Natural killer cell treated with Interleukin-12 subunit alpha and Interleukin-12 subunit beta and Interleukin-15 and Interleukin-18, amount 100 ng/mL, for 72 hours (primary cell): ENCODE measurements at regions not wholly inside any gene's neighbourhood (a gene's known extent, or its start where the extent isn't known, plus 50 kb on each side); places are given as distances from the start of the nearest gene placed in this dataset.

Experiments
- ATAC-seq, 2 donors: fragments of 150-1000 bp; cut with Tn5 transposase in 1 of 2; sonication (Bioruptor Pico), chemical (Tn5 transposase) in 1 of 2; 2 replicates each; pipeline ENCODE4 v1.10.0; 2021
- DNase-seq: peaks from one replicate; pipeline ENCODE4 v3.0.0; 2022; ENCODE audit warnings: low spot score
- H3K27ac Mint-ChIP-seq, 2 donors: 1 replicate in 1 of 2; 2 replicates in 1 of 2; pipeline ENCODE4 v1.8.0; 2022; ENCODE audit warnings: mixed read lengths in 2 of 2, mild to moderate bottlenecking in 1 of 2, moderate library complexity in 1 of 2
- H3K27me3 Mint-ChIP-seq, 2 donors: 1 replicate in 1 of 2; 2 replicates in 1 of 2; pipeline ENCODE4 v1.8.0; 2022; ENCODE audit warnings: mixed read lengths in 2 of 2
- H3K36me3 Mint-ChIP-seq: one replicate; pipeline ENCODE4 v1.8.0; 2022; ENCODE audit warnings: mixed read lengths
- H3K4me1 Mint-ChIP-seq, 2 donors: 1 replicate in 1 of 2; 2 replicates in 1 of 2; pipeline ENCODE4 v1.8.0; 2022; ENCODE audit warnings: low read depth in 2 of 2, mixed read lengths in 2 of 2, mild to moderate bottlenecking in 1 of 2
- H3K4me3 Mint-ChIP-seq: one replicate; pipeline ENCODE4 v1.8.0; 2022; ENCODE audit warnings: mixed read lengths
- H3K9me3 Mint-ChIP-seq: 2 replicates; pipeline ENCODE4 v1.8.0; 2022; ENCODE audit warnings: mixed read lengths

- DNase-seq (no peak), ATAC-seq (no peak)
- peaks cover 5% of the 10 kb centered on the region for H3K36me3 Mint-ChIP-seq
- no peaks in the 10 kb centered on the region for H3K4me1 Mint-ChIP-seq
- peaks cover 0 to 5% of the 10 kb centered on the region in 2 donors for H3K27me3 Mint-ChIP-seq
- no peak overlapping the region for H3K4me3 Mint-ChIP-seq
- no peak overlapping the region for H3K27ac Mint-ChIP-seq
- H3K9me3 Mint-ChIP-seq: peaks cover 6% of the 10 kb centered on the region
Measured at GRCh38 chr11:27287205-27287604, 75.8 kb downstream of the CCDC34 start.

- H3K4me3 Mint-ChIP-seq: no peak overlapping the region
- no peak for DNase-seq
- no peak overlapping the region for H3K27ac Mint-ChIP-seq
- peaks cover 3 to 5% of the 10 kb centered on the region in 2 donors for H3K27me3 Mint-ChIP-seq
- no peaks in the 10 kb centered on the region for H3K4me1 Mint-ChIP-seq
- H3K36me3 Mint-ChIP-seq: no peaks in the 10 kb centered on the region
- peak in 1 of 2 donors; percentile 27 for ATAC-seq
- no peaks in the 10 kb centered on the region for H3K9me3 Mint-ChIP-seq
Measured at GRCh38 chr11:27285761-27286160, 77.3 kb downstream of the CCDC34 start.

GRCh38 chr11:27282806-27283205 lies 80.2 kb downstream of the CCDC34 start:
- no peaks in the 10 kb centered on the region for H3K36me3 Mint-ChIP-seq
- peaks cover 0 to 5% of the 10 kb centered on the region in 2 donors for H3K27me3 Mint-ChIP-seq
- DNase-seq: no peak
- H3K4me3 Mint-ChIP-seq: no peak overlapping the region
- H3K9me3 Mint-ChIP-seq: no peaks in the 10 kb centered on the region
- H3K27ac Mint-ChIP-seq: no peak overlapping the region
- no peaks in the 10 kb centered on the region for H3K4me1 Mint-ChIP-seq
- no peak for ATAC-seq

- Mint-ChIP-seq H3K4me1 (no peaks in the 10 kb centered on the region), H3K27me3 (peaks cover 0 to 5% of the 10 kb centered on the region in 2 donors), H3K36me3 (no peaks in the 10 kb centered on the region), H3K4me3 (no peak overlapping the region), H3K27ac (no peak overlapping the region), H3K9me3 (peaks cover 3% of the 10 kb centered on the region)
- ATAC-seq: no peak
- no peak for DNase-seq
Measured at GRCh38 chr11:27281740-27282590, 81.0 kb downstream of the CCDC34 start.

GRCh38 chr11:27281276-27281675 lies 81.7 kb downstream of the CCDC34 start:
- Mint-ChIP-seq H3K4me3 (no peak overlapping the region), H3K4me1 (no peaks in the 10 kb centered on the region), H3K9me3 (peaks cover 3% of the 10 kb centered on the region), H3K27ac (no peak overlapping the region), H3K27me3 (peaks cover 0 to 5% of the 10 kb centered on the region in 2 donors), H3K36me3 (no peaks in the 10 kb centered on the region)
- no peak for ATAC-seq
- DNase-seq: no peak

GRCh38 chr11:27280140-27280539 lies 82.9 kb downstream of the CCDC34 start:
- H3K27ac Mint-ChIP-seq: no peak overlapping the region
- ATAC-seq (no peak), DNase-seq (no peak)
- H3K9me3 Mint-ChIP-seq: peaks cover 3% of the 10 kb centered on the region
- no peak overlapping the region for H3K4me3 Mint-ChIP-seq
- no peaks in the 10 kb centered on the region for H3K36me3 Mint-ChIP-seq
- H3K27me3 Mint-ChIP-seq: peaks cover 0 to 5% of the 10 kb centered on the region in 2 donors
- no peaks in the 10 kb centered on the region for H3K4me1 Mint-ChIP-seq

GRCh38 chr11:27279460-27279859 lies 83.6 kb downstream of the CCDC34 start:
- Mint-ChIP-seq H3K36me3 (no peaks in the 10 kb centered on the region), H3K4me1 (no peaks in the 10 kb centered on the region), H3K27ac (no peak overlapping the region), H3K9me3 (peaks cover 3% of the 10 kb centered on the region), H3K4me3 (no peak overlapping the region), H3K27me3 (peaks cover 0 to 5% of the 10 kb centered on the region in 2 donors)
- ATAC-seq (no peak), DNase-seq (no peak)

- H3K4me3 Mint-ChIP-seq: no peak overlapping the region
- H3K36me3 Mint-ChIP-seq: no peaks in the 10 kb centered on the region
- DNase-seq: no peak
- no peaks in the 10 kb centered on the region for H3K4me1 Mint-ChIP-seq
- H3K27ac Mint-ChIP-seq: no peak overlapping the region
- peaks cover 3% of the 10 kb centered on the region for H3K9me3 Mint-ChIP-seq
- H3K27me3 Mint-ChIP-seq: peaks cover 0 to 5% of the 10 kb centered on the region in 2 donors
- no peak for ATAC-seq
Measured at GRCh38 chr11:27277843-27278242, 85.2 kb downstream of the CCDC34 start.

- no peak for ATAC-seq
- Mint-ChIP-seq H3K4me3 (no peak overlapping the region), H3K9me3 (peaks cover 7% of the 10 kb centered on the region), H3K27me3 (peaks cover 2 to 6% of the 10 kb centered on the region in 2 donors), H3K27ac (no peak overlapping the region), H3K4me1 (no peaks in the 10 kb centered on the region), H3K36me3 (no peaks in the 10 kb centered on the region)
- no peak for DNase-seq
Measured at GRCh38 chr11:27276141-27276540, 86.9 kb downstream of the CCDC34 start.

- H3K4me1 Mint-ChIP-seq: no peaks in the 10 kb centered on the region
- H3K4me3 Mint-ChIP-seq: no peak overlapping the region
- ATAC-seq (no peak), DNase-seq (no peak)
- no peak overlapping the region for H3K27ac Mint-ChIP-seq
- H3K9me3 Mint-ChIP-seq: peaks cover 17% of the 10 kb centered on the region
- H3K36me3 Mint-ChIP-seq: no peaks in the 10 kb centered on the region
- H3K27me3 Mint-ChIP-seq: peaks cover 0 to 6% of the 10 kb centered on the region in 2 donors
Measured at GRCh38 chr11:27274854-27275395, 88.1 kb downstream of the CCDC34 start.

GRCh38 chr11:27266125-27266524 lies 96.9 kb downstream of the CCDC34 start:
- H3K27me3 Mint-ChIP-seq: no peaks in the 10 kb centered on the region
- H3K4me1 Mint-ChIP-seq: no peaks in the 10 kb centered on the region
- DNase-seq (no peak), ATAC-seq (no peak)
- H3K27ac Mint-ChIP-seq: no peak overlapping the region
- peaks cover 17% of the 10 kb centered on the region for H3K9me3 Mint-ChIP-seq
- no peaks in the 10 kb centered on the region for H3K36me3 Mint-ChIP-seq
- no peak overlapping the region for H3K4me3 Mint-ChIP-seq

GRCh38 chr11:27263986-27264385 lies 99.0 kb downstream of the CCDC34 start:
- ATAC-seq (no peak), DNase-seq (no peak)
- Mint-ChIP-seq H3K4me1 (no peaks in the 10 kb centered on the region), H3K36me3 (no peaks in the 10 kb centered on the region), H3K27me3 (no peaks in the 10 kb centered on the region), H3K27ac (no peak overlapping the region), H3K9me3 (peaks cover 7% of the 10 kb centered on the region), H3K4me3 (no peak overlapping the region)

- H3K27ac Mint-ChIP-seq: no peak overlapping the region
- H3K4me1 Mint-ChIP-seq: no peaks in the 10 kb centered on the region
- peaks cover 7% of the 10 kb centered on the region for H3K9me3 Mint-ChIP-seq
- H3K36me3 Mint-ChIP-seq: no peaks in the 10 kb centered on the region
- H3K4me3 Mint-ChIP-seq: no peak overlapping the region
- ATAC-seq: no peak
- no peaks in the 10 kb centered on the region for H3K27me3 Mint-ChIP-seq
- DNase-seq: no peak
Measured at GRCh38 chr11:27263046-27263445, 100.0 kb downstream of the CCDC34 start.

- Mint-ChIP-seq H3K36me3 (no peaks in the 10 kb centered on the region), H3K27ac (no peak overlapping the region), H3K27me3 (peaks cover 0 to under 1% of the 10 kb centered on the region in 2 donors), H3K4me3 (no peak overlapping the region), H3K4me1 (no peaks in the 10 kb centered on the region), H3K9me3 (peaks cover 3% of the 10 kb centered on the region)
- DNase-seq (no peak), ATAC-seq (no peak)
Measured at GRCh38 chr11:27255447-27255828, 107.6 kb downstream of the CCDC34 start.
